ENCODE measurements at regions not wholly inside any gene's neighbourhood (a gene's known extent, or its start where the extent isn't known, plus 50 kb on each side); places are given as distances from the start of the nearest gene placed in this dataset.

DNA sequence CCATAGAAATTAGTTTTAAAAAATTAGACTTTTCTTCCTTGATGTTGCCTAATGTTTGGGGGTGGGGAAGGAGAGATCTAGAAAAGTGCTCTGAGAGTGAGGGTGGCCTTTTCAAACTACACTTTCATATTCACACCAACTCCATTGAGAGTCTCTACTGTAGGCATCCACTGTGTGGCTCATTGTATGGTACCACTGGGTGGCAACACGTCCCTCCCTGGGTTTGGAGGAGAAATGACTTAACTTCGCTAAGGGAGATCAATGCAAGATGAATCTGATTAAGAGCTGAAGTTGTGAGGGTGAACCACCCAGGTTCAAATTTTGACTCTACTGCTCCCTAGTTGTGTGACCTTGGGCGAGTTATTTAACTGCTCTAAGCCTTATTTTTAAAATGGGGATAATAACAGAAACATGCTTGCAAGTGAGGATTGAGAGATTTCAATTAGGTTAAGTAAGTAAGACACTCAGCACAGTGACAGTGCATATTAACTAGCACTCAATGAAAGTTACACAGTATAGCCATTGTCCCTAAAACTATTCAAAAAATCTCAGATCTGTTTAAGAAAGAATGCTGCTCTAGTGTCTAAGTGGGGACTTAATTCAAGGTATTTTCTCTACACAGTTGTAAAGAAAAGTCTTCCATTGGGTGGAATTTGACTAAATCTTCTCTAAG, 193.5 kb upstream of the CNR1 start:
- Histone ChIP-seq H3K36me3 (no peaks in the 10 kb centered on the region), H3K4me1 (no peaks in the 10 kb centered on the region), H3K27ac (no peak overlapping the region), H3K9me3 (no peaks in the 10 kb centered on the region), H3K27me3 (no peaks in the 10 kb centered on the region), H3K4me3 (no peak overlapping the region)
- 67 to 71% methylated on average over 2 to 3 of the region's 3 CpGs for WGBS, 2 donors
- TF ChIP-seq, protein P1, sequence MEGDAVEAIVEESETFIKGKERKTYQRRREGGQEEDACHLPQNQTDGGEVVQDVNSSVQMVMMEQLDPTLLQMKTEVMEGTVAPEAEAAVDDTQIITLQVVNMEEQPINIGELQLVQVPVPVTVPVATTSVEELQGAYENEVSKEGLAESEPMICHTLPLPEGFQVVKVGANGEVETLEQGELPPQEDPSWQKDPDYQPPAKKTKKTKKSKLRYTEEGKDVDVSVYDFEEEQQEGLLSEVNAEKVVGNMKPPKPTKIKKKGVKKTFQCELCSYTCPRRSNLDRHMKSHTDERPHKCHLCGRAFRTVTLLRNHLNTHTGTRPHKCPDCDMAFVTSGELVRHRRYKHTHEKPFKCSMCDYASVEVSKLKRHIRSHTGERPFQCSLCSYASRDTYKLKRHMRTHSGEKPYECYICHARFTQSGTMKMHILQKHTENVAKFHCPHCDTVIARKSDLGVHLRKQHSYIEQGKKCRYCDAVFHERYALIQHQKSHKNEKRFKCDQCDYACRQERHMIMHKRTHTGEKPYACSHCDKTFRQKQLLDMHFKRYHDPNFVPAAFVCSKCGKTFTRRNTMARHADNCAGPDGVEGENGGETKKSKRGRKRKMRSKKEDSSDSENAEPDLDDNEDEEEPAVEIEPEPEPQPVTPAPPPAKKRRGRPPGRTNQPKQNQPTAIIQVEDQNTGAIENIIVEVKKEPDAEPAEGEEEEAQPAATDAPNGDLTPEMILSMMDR (IDR thresholded peaks at IDR 0.05): no peak
- no peak for TF ChIP-seq POLR2A (IDR thresholded peaks at IDR 0.05)
- intact Hi-C loops (cut with DNase I): no loop called here
- no peak for DNase-seq

DNA sequence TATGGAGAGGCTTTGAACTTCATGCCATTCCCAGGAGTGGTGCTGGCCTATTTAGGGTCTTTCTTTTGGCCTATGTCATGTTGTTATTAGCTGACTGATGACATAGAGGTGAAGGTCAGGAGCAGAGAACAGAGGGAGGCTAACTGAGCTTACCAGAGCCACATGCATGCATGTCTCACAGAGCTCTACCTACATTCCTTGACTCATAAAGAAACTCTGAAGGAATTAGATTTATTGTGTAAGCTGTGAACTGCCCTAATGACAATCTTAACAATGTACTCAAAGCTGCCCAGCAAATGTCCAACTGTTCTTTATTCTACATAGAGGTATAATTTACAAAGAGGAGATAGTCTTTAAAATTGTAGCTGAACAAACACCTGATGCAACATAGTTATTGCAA, 192.7 kb upstream of the CNR1 start:
- H3K36me3 ChIP-seq: no peaks in the 10 kb centered on the region
- no peaks in the 10 kb centered on the region for H3K27me3 ChIP-seq
- H3K4me3 ChIP-seq: no peak overlapping the region
- intact Hi-C loops (cut with DNase I): no loop called here
- no peaks in the 10 kb centered on the region for H3K9me3 ChIP-seq
- TF ChIP-seq, protein P1 (IDR thresholded peaks at IDR 0.05): no peak
- TF ChIP-seq POLR2A (IDR thresholded peaks at IDR 0.05): no peak
- DNase-seq: no peak
- no peaks in the 10 kb centered on the region for H3K4me1 ChIP-seq
- H3K27ac ChIP-seq: no peak overlapping the region

DNA sequence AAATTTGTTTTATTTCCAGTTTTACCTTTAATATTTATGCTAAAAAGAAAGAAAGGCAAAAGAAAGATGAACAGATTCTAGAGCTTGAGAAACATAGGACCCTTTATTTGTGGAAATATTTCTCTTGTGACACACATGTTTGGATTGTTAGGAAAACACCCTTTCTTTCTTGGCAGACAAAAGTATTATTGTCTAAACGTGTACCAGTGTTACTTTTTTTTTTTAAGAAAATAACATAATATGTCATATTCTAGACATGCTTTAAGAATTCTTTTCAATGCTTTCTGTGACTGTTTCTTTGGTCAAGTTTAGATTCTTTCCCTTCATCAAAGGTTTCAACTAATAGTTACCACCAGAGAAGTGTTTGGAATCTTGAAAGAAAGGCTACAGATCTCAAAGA, 183.4 kb upstream of the CNR1 start:
- no peak for DNase-seq
- intact Hi-C loops (cut with DNase I): no loop called here
- H3K36me3 ChIP-seq: no peaks in the 10 kb centered on the region
- H3K9me3 ChIP-seq: no peaks in the 10 kb centered on the region
- H3K4me3 ChIP-seq: no peak overlapping the region
- H3K27ac ChIP-seq: no peak overlapping the region
- H3K4me1 ChIP-seq: no peaks in the 10 kb centered on the region
- TF ChIP-seq POLR2A (IDR thresholded peaks at IDR 0.05): no peak
- TF ChIP-seq, protein P1 (IDR thresholded peaks at IDR 0.05): no peak
- H3K27me3 ChIP-seq: no peaks in the 10 kb centered on the region
- 10 to 17% methylated on average over 1 of the region's 1 CpG for WGBS, 2 donors

DNA sequence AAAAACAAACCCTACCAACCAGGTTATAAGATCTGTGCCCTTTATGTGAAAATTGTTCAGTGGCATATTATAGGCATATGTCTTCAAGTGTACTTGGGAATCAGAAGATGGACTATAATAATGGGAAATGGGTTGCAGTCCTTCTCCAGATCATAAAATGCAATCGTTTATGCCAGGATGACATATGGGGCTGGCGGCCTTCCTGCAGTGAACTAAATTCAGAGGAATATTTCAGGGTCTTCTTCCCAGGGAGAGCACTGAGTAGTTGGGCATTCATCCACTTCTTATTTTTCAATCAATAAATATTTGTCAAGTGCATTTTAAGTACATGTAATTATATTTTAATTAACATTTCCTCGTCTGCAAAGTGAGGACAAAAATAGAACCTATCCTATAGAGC, 176.2 kb upstream of the CNR1 start:
- no peak overlapping the region for H3K27ac ChIP-seq
- H3K36me3 ChIP-seq: no peaks in the 10 kb centered on the region
- no peaks in the 10 kb centered on the region for H3K9me3 ChIP-seq
- H3K4me3 ChIP-seq: no peak overlapping the region
- WGBS, 2 donors: 57 to 79% methylated on average over 3 of the region's 3 CpGs
- DNase-seq: no peak
- intact Hi-C loops (cut with DNase I): no loop called here
- TF ChIP-seq, protein P1 (IDR thresholded peaks at IDR 0.05): no peak
- no peak for TF ChIP-seq POLR2A (IDR thresholded peaks at IDR 0.05)
- no peaks in the 10 kb centered on the region for H3K4me1 ChIP-seq
- H3K27me3 ChIP-seq: no peaks in the 10 kb centered on the region

DNA sequence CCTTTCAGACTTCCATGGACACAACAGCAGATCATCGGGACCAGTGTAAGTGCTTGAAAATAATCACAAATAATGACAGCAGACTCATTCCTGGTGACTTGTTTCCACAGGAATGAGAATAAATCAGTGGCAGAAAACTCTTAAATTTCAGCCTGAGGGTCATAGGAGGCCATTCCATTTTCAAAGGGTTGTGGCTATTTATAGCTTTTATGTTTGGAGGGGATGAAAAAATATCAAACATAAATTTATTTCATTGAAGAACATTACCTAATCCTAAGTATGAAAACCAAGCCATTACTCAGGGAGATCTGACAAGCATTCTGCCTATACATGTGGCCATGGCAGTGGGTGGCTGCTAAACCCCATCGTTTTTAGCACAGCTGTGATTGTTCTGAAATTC, 173.6 kb upstream of the CNR1 start:
- no peaks in the 10 kb centered on the region for H3K36me3 ChIP-seq
- H3K4me3 ChIP-seq: no peak overlapping the region
- intact Hi-C loops (cut with DNase I): no loop called here
- no peak overlapping the region for H3K27ac ChIP-seq
- TF ChIP-seq POLR2A (IDR thresholded peaks at IDR 0.05): no peak
- TF ChIP-seq, protein P1 (IDR thresholded peaks at IDR 0.05): no peak
- DNase-seq: no peak
- 30 to 49% methylated on average over 2 of the region's 2 CpGs for WGBS, 2 donors
- no peaks in the 10 kb centered on the region for H3K9me3 ChIP-seq
- H3K27me3 ChIP-seq: no peaks in the 10 kb centered on the region
- no peaks in the 10 kb centered on the region for H3K4me1 ChIP-seq
